HG03175 (cell line): ENCODE measurements at regions not wholly inside any gene's neighbourhood (a gene's known extent, or its start where the extent isn't known, plus 50 kb on each side); places are given as distances from the start of the nearest gene placed in this dataset.

ENCODE experiments used
- ATAC-seq: cut with Tn5 transposase; IDR thresholded peaks from one replicate; pipeline ENCODE4 v1.9.1; 2021; ENCODE audit warnings: mild to moderate bottlenecking, moderate library complexity; ENCODE audit not compliant: unreplicated experiment

GRCh38 chr12:11946161-11946560 lies 124.6 kb upstream of the BCL2L14 start:
- ATAC-seq = no peak

GRCh38 chr12:11947213-11947612 lies 123.5 kb upstream of the BCL2L14 start:
- ATAC-seq = no peak

- no peak for ATAC-seq
These were observed 120.9 kb upstream of the BCL2L14 start for GRCh38 chr12:11949738-11950411.

GRCh38 chr12:11951209-11951608 lies 119.5 kb upstream of the BCL2L14 start:
- no peak for ATAC-seq

- no peak for ATAC-seq
These were observed 117.2 kb upstream of the BCL2L14 start for GRCh38 chr12:11953523-11953922.

- no peak for ATAC-seq
These were observed 116.6 kb upstream of the BCL2L14 start for GRCh38 chr12:11954181-11954580.

- no peak for ATAC-seq
These were observed 112.3 kb upstream of the BCL2L14 start for GRCh38 chr12:11958221-11959091.

- ATAC-seq = no peak
These were observed 111.5 kb upstream of the BCL2L14 start for GRCh38 chr12:11959117-11959823.

- no peak for ATAC-seq
These were observed 110.1 kb upstream of the BCL2L14 start for GRCh38 chr12:11960646-11961045.

GRCh38 chr12:11961686-11962085 lies 109.1 kb upstream of the BCL2L14 start:
- no peak for ATAC-seq

GRCh38 chr12:11962860-11963259 lies 107.9 kb upstream of the BCL2L14 start:
- no peak for ATAC-seq

GRCh38 chr12:11963841-11964471 lies 106.8 kb upstream of the BCL2L14 start:
- ATAC-seq = no peak

- no peak for ATAC-seq
These were observed 105.4 kb upstream of the BCL2L14 start for GRCh38 chr12:11965258-11965910.

- ATAC-seq = no peak
These were observed 103.2 kb upstream of the BCL2L14 start for GRCh38 chr12:11967376-11968047.

- ATAC-seq = no peak
These were observed 102.7 kb upstream of the BCL2L14 start for GRCh38 chr12:11968048-11968383.

GRCh38 chr12:11968516-11968915 lies 102.2 kb upstream of the BCL2L14 start:
- ATAC-seq = no peak

GRCh38 chr12:11969437-11970154 lies 101.1 kb upstream of the BCL2L14 start:
- ATAC-seq = peak; percentile 84

GRCh38 chr12:11970155-11970520 lies 100.6 kb upstream of the BCL2L14 start:
- no peak for ATAC-seq

- ATAC-seq = no peak
These were observed 97.3 kb upstream of the BCL2L14 start for GRCh38 chr12:11973396-11973795.

- ATAC-seq = no peak
These were observed 94.7 kb upstream of the BCL2L14 start for GRCh38 chr12:11976005-11976404.
